AG10803 (cell line): ENCODE measurements at regions not wholly inside any gene's neighbourhood (a gene's known extent, or its start where the extent isn't known, plus 50 kb on each side); places are given as distances from the start of the nearest gene placed in this dataset.

Experiments used
- DNase-seq: peaks from one replicate; pipeline ENCODE4 v3.0.0; 2010; ENCODE audit warnings: low read depth
- H3K4me3 ChIP-seq: 2 replicates; pipeline ENCODE4 v1.5.1; 2011; ENCODE audit warnings: mild to moderate bottlenecking, low read length, control low read depth
- TF ChIP-seq, protein P1 (sequence below): conservative IDR thresholded peaks from 2 replicates; pipeline ENCODE4 v1.5.1; 2011; ENCODE audit warnings: mild to moderate bottlenecking, low read length, control low read depth, inconsistent platforms

DNA sequence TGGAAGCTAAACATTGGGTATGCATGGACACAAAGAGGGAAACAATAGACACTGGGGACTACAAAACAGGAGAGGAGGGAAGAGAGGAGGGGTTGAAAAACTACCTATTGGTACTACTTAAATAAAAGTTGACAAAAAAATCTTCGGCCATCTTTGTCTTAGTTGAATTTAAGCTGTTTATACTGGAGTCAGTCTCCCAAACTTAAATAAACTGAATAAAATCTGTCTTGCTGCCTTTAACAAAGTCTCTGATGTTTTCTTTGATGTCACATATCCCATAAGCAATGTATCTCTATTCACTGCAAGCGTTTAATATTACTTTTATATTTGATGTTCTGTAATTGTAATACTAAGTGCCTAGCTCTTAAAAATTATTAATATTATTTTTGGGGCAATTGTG lies 409.2 kb upstream of the EPHA7 start:
- no peak overlapping the region for H3K4me3 ChIP-seq
- TF ChIP-seq, protein P1, sequence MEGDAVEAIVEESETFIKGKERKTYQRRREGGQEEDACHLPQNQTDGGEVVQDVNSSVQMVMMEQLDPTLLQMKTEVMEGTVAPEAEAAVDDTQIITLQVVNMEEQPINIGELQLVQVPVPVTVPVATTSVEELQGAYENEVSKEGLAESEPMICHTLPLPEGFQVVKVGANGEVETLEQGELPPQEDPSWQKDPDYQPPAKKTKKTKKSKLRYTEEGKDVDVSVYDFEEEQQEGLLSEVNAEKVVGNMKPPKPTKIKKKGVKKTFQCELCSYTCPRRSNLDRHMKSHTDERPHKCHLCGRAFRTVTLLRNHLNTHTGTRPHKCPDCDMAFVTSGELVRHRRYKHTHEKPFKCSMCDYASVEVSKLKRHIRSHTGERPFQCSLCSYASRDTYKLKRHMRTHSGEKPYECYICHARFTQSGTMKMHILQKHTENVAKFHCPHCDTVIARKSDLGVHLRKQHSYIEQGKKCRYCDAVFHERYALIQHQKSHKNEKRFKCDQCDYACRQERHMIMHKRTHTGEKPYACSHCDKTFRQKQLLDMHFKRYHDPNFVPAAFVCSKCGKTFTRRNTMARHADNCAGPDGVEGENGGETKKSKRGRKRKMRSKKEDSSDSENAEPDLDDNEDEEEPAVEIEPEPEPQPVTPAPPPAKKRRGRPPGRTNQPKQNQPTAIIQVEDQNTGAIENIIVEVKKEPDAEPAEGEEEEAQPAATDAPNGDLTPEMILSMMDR = no peak
- no peak for DNase-seq

DNA sequence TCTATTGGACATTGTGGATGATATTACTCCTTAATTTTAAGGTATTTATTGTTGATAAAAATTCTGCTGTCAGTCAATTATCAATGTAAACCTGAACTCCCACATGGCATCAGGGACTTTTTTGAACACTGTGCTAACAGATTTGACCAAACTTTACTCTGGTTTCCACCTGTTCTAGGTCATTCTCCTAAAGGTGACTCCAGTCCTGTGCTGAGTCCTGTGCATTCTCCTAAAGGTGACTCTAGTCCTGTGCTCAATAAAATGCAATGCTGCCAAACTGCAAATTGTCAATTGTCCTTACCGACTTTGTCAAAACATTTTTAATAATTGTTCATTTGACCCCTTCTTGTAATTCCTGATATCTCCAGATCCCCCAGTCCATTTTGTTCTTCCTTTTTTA lies 408.4 kb upstream of the EPHA7 start:
- H3K4me3 ChIP-seq = no peak overlapping the region
- TF ChIP-seq, protein P1 = no peak
- no peak for DNase-seq

DNA sequence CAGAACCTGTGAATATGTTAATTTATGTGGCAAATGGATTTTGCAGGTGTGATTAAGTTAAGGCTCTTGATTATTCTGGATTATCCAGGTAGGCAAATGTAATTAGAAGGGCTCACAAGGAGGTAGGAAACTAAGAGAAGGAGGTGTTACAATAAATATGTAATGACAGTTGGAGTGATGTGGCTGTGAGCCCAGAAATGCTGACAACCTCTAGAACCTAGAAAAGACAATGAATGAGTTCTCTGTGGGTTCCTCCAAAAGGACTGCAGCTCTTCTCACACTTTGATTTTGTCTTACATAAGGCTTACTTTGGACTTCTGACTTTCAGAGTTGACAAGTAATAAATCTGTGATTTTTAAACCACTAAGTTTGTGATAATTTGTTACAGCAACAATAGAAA lies 406.6 kb upstream of the EPHA7 start:
- no peak for DNase-seq
- TF ChIP-seq, protein P1 = no peak
- no peak overlapping the region for H3K4me3 ChIP-seq

DNA sequence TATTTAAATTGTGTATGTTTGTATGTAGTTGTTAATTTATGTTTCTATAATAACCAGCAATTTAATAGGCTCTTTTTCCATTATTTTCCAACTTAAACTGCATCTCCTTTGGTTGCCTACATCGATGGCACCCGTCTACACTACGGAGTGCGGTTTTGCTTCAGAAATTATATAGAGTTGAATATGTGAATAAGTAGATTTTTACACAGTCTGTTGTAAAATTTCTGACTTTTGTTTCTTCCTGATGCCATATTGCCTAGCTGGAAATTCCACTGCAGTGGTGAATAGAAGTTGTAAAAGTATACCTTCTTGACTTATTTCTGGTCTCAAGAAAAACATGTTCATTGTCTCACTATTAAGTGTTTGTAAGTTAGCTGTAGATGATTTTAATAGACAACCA lies 404.1 kb upstream of the EPHA7 start:
- TF ChIP-seq, protein P1 = no peak
- DNase-seq = no peak
- no peak overlapping the region for H3K4me3 ChIP-seq

DNA sequence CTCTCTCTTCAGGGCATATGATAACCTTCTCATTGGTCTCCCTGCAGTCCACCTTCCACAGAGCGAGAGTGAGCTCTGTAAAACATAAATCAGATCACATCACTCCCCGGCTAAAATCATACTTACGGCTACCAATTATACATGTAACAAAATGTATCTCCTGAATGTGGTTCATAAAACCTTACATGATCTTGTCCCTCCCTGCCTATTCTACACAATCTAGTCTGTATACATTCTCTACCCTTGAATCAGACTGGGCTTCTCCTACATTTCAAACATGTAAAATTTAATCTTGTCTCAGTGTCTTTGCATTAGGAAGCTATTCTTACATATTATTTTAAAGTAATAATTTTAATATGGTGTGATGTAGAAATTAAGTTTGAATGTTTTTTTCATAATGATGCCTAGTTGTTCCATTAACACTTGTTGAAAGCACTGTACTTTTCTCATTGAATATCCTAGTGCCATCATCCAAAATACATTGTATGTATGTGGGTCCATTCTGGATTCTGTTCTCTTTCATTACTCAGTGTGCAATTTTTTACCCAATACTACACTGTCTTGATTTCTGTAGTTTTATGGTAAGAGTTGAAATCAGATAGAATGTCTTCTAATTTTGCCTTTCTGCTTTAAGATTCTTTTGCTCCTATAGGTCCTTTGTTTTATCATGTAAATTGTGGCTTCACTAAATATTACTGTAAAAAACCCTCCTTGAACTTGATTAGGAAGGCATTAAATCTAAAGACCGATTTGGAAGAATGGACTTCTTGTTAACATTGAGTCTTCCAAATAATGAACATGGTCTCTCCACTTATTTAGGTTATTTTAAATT lies 403.3 kb upstream of the EPHA7 start:
- DNase-seq = no peak
- TF ChIP-seq, protein P1 = no peak
- no peak overlapping the region for H3K4me3 ChIP-seq

DNA sequence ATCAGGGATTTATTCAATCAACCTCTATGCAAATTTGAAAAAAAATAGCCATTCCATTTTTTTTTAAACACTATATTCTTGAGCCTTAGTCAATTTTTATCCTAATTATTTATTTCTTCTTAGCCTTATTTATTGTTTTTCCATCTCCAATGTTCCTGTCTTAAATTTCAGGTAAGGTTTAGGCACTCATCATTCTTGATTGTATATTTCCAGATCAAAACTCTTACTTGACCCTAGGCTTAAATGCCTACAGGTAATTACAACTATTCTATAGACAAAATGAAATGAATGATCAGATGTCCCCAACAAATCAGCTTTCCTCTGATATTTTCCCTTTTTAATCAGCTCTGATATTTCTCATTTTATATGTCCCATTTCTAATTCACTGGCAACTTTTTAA lies 402.6 kb upstream of the EPHA7 start:
- TF ChIP-seq, protein P1 = no peak
- no peak overlapping the region for H3K4me3 ChIP-seq
- DNase-seq = no peak

DNA sequence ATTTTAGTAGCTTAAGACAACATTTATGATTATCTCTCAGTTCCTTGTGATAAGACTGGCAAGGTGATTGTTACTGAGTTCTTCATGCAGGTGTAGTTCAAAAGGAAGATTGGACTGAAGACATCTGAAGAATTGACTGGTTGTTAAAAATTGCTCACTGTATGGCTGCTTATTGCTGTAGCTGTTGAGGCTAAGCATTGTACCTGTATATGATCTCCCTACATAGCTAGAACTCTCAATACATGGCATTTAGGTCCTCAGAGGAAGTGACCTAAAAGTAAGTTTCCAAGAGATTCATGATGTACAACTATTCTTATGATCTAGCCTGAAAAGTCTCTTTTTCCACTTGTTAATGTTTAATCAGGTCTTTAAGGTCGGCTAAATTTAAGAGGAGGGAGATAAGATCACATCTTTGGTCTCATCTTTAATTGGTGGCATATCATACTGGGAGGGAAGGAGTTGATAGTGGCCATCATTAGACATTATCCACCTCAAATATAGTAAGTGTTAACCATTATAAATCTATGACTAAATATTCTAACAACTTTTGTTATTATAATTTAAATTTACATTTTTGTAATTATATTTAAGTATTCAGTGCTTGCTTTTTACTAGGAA lies 401.2 kb upstream of the EPHA7 start:
- DNase-seq = no peak
- TF ChIP-seq, protein P1 = no peak
- no peak overlapping the region for H3K4me3 ChIP-seq
